ENCODE measurements at regions not wholly inside any gene's neighbourhood (a gene's known extent, or its start where the extent isn't known, plus 50 kb on each side); places are given as distances from the start of the nearest gene placed in this dataset.

DNA sequence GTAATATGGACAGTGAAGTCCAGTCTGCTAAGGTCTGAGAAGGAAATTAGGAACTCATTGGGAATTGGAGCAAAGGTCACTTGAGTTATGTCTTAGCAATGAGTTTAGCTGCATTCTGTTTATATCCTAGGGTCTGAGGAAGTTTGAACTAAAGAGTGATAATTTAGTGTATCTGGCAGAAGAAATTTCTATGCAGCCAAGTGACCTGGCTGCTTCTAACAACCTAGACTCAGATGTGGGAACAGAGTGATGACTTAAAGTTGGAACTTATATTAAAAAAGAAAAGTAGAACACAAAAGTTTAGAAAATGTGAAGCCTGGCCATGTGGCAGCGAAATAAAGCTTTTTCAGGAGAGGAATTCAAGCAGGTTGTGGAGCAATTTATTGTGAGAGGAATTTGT, 106.2 kb downstream of the PRDM9 start:
- TF ChIP-seq, protein P1, sequence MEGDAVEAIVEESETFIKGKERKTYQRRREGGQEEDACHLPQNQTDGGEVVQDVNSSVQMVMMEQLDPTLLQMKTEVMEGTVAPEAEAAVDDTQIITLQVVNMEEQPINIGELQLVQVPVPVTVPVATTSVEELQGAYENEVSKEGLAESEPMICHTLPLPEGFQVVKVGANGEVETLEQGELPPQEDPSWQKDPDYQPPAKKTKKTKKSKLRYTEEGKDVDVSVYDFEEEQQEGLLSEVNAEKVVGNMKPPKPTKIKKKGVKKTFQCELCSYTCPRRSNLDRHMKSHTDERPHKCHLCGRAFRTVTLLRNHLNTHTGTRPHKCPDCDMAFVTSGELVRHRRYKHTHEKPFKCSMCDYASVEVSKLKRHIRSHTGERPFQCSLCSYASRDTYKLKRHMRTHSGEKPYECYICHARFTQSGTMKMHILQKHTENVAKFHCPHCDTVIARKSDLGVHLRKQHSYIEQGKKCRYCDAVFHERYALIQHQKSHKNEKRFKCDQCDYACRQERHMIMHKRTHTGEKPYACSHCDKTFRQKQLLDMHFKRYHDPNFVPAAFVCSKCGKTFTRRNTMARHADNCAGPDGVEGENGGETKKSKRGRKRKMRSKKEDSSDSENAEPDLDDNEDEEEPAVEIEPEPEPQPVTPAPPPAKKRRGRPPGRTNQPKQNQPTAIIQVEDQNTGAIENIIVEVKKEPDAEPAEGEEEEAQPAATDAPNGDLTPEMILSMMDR (IDR thresholded peaks at IDR 0.05; ENCODE audit: low read length) = no peak
- no peak for TF ChIP-seq EZH2 (IDR thresholded peaks at IDR 0.05; ENCODE audit: borderline replicate concordance, low read length)
